ENCODE measurements at regions not wholly inside any gene's neighbourhood (a gene's known extent, or its start where the extent isn't known, plus 50 kb on each side); places are given as distances from the start of the nearest gene placed in this dataset.

DNA sequence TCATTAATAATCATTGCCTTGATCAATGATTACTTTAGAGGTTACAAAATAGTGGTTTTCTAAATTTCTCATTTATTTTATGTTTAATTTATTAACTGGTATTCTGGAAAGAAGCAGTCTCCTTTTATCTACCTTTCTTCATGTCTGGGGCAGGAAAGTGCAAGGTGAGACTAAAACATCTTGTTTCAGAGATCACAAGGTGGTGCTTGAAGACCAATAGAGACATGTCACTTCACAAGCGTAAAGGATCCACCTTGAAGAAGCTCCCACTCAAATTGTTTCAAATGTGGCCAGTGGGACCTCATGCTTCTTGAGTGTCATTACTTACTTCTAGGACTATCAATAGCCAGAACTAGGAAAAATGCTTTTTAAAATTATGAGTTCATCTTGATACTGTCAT lies 1568.7 kb downstream of the RPA4 start:
- TF ChIP-seq CHD1 (IDR thresholded peaks at IDR 0.05; ENCODE audit: low read depth, low read length) (no peak), RFX5 (IDR thresholded peaks at IDR 0.05; ENCODE audit: low read depth, low read length) (no peak), FOS (IDR thresholded peaks at IDR 0.05; ENCODE audit: low read depth, low read length) (no peak), MXI1 (IDR thresholded peaks at IDR 0.05; ENCODE audit: borderline replicate concordance, low read depth, low read length) (no peak), MAZ (IDR thresholded peaks at IDR 0.05; ENCODE audit: borderline replicate concordance, low read depth, low read length) (no peak), RAD21 (IDR thresholded peaks at IDR 0.05; ENCODE audit: low read length) (no peak), BHLHE40 (IDR thresholded peaks at IDR 0.05; ENCODE audit: low read depth, low read length) (no peak), MAFK (IDR thresholded peaks at IDR 0.05; ENCODE audit: low read depth, low read length) (no peak), SMC3 (IDR thresholded peaks at IDR 0.05; ENCODE audit: low read depth, low read length) (no peak), POLR2A (IDR thresholded peaks at IDR 0.05; ENCODE audit: low read depth, low read length) (no peak), CEBPB (IDR thresholded peaks at IDR 0.05; ENCODE audit: low read depth, low read length) (no peak)
- TF ChIP-seq, protein P1, sequence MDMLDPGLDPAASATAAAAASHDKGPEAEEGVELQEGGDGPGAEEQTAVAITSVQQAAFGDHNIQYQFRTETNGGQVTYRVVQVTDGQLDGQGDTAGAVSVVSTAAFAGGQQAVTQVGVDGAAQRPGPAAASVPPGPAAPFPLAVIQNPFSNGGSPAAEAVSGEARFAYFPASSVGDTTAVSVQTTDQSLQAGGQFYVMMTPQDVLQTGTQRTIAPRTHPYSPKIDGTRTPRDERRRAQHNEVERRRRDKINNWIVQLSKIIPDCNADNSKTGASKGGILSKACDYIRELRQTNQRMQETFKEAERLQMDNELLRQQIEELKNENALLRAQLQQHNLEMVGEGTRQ (IDR thresholded peaks at IDR 0.05; ENCODE audit: low read depth, low read length): no peak
- TF ChIP-seq, protein P2, sequence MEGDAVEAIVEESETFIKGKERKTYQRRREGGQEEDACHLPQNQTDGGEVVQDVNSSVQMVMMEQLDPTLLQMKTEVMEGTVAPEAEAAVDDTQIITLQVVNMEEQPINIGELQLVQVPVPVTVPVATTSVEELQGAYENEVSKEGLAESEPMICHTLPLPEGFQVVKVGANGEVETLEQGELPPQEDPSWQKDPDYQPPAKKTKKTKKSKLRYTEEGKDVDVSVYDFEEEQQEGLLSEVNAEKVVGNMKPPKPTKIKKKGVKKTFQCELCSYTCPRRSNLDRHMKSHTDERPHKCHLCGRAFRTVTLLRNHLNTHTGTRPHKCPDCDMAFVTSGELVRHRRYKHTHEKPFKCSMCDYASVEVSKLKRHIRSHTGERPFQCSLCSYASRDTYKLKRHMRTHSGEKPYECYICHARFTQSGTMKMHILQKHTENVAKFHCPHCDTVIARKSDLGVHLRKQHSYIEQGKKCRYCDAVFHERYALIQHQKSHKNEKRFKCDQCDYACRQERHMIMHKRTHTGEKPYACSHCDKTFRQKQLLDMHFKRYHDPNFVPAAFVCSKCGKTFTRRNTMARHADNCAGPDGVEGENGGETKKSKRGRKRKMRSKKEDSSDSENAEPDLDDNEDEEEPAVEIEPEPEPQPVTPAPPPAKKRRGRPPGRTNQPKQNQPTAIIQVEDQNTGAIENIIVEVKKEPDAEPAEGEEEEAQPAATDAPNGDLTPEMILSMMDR (conservative IDR thresholded peaks at IDR 0.05; ENCODE audit: low read depth, low read length): no peak
- TF ChIP-seq, protein P3, sequence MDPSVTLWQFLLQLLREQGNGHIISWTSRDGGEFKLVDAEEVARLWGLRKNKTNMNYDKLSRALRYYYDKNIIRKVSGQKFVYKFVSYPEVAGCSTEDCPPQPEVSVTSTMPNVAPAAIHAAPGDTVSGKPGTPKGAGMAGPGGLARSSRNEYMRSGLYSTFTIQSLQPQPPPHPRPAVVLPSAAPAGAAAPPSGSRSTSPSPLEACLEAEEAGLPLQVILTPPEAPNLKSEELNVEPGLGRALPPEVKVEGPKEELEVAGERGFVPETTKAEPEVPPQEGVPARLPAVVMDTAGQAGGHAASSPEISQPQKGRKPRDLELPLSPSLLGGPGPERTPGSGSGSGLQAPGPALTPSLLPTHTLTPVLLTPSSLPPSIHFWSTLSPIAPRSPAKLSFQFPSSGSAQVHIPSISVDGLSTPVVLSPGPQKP (IDR thresholded peaks at IDR 0.05; ENCODE audit: borderline replicate concordance, low read depth, low read length): no peak

More for the DNA sequence above, 1568.7 kb downstream of the RPA4 start:
- Histone ChIP-seq H3K27me3 (ENCODE audit: control insufficient read depth, insufficient read depth, low read length) (no peaks in the 10 kb centered on the region), H2AFZ (replicated peaks; ENCODE audit: low read length, poor library complexity) (no peak overlapping the region), H4K20me1 (ENCODE audit: insufficient read depth, low read length) (no peaks in the 10 kb centered on the region), H3K14ac (replicated peaks; ENCODE audit: low read depth, low read length) (no peak overlapping the region), H3K4ac (ENCODE audit: low read depth, low read length) (no peak overlapping the region), H3K9me3 (ENCODE audit: control insufficient read depth, insufficient read depth, low read length) (no peaks in the 10 kb centered on the region), H2BK15ac (ENCODE audit: low read depth, low read length) (no peak overlapping the region), H3K27ac (ENCODE audit: insufficient read depth, low read length) (no peak overlapping the region), H2BK20ac (ENCODE audit: low read depth, low read length) (no peak overlapping the region), H3K9me1 (ENCODE audit: insufficient read depth, low read length) (no peaks in the 10 kb centered on the region), H4K91ac (ENCODE audit: insufficient read depth, low read depth, low read length) (no peak overlapping the region), H3K36me3 (ENCODE audit: control insufficient read depth, insufficient read depth, low read length) (no peaks in the 10 kb centered on the region), H3K79me1 (ENCODE audit: low read depth in 1 of 2, low read length in 2 of 2) (no peaks in the 10 kb centered on the region), H3K23ac (ENCODE audit: low read depth, low read length) (no peak overlapping the region), H3K56ac (ENCODE audit: extremely low read depth, insufficient read depth, low read length) (no peak overlapping the region), H4K8ac (ENCODE audit: low read depth in 2 of 2, low read length in 2 of 2) (no peak overlapping the region), H3K18ac (ENCODE audit: low read depth, low read length) (no peak overlapping the region), H2BK120ac (ENCODE audit: low read depth, low read length) (no peak overlapping the region), H3K4me1 (ENCODE audit: control insufficient read depth, insufficient read depth, low read length) (no peaks in the 10 kb centered on the region), H2BK5ac (ENCODE audit: low read depth, low read length, poor library complexity, severe bottlenecking) (no peak overlapping the region), H2AK5ac (ENCODE audit: low read depth, low read length) (no peak overlapping the region), H2AK9ac (replicated peaks; ENCODE audit: low read depth, low read length, poor library complexity) (no peak overlapping the region), H3K4me3 (ENCODE audit: insufficient read depth, low read depth, low read length) (no peak overlapping the region), H3K9ac (ENCODE audit: low read depth, low read length) (no peak overlapping the region), H3K4me2 (ENCODE audit: low read depth, low read length) (no peak overlapping the region), H4K5ac (ENCODE audit: low read depth, low read length) (no peak overlapping the region)
- WGBS, 2 experiments (ENCODE audit: extremely low coverage in 2 of 2, insufficient read length in 1 of 2): no CpG with 5 or more reads among the region's 1 CpG
- intact Hi-C loops (cut with micrococcal nuclease) (no loop called here), in situ Hi-C loops (cut with MboI; ENCODE audit: low sequenced_read_pairs) (loop anchor here (25.0 kb wide), 1 partner anchor 90 kb away; no protein-coding TSS in a partner anchor), dilution Hi-C loops (cut with HindIII; ENCODE audit: low sequenced_read_pairs, unreplicated experiment) (no loop called here)
- DNase-seq (no peak), ATAC-seq (ENCODE audit: low read depth) (no peak)
- POLR2A ChIA-PET (ENCODE audit: unreplicated experiment): no interaction called here
- CTCF ChIA-PET: no interaction called here
- no TSS peak for BruUV-seq (replicated peaks)
